WTC11 (cell line): ENCODE measurements at regions not wholly inside any gene's neighbourhood (a gene's known extent, or its start where the extent isn't known, plus 50 kb on each side); places are given as distances from the start of the nearest gene placed in this dataset.

Source experiments
- ATAC-seq: fragments of 200-7000 bp; cut with Tn5 transposase; 2 replicates; pipeline ENCODE4 v1.10.0; 2021; ENCODE audit warnings: mild to moderate bottlenecking, moderate library complexity
- CTCF ChIA-PET: fragments of 300-600 bp; sonication (Branson Sonifier 250); formaldehyde crosslinking; loops from one replicate; lab custom pipeline; 2021; ENCODE audit warnings: antibody characterized with exemption; lab: Charles Lee
- POLR2A ChIA-PET: fragments of 350-600 bp; sonication (Branson Sonifier 250); formaldehyde crosslinking; loops from one replicate; lab custom pipeline; 2021; ENCODE audit warnings: antibody characterized with exemption; lab: Charles Lee
- DNase-seq: peaks from one replicate; pipeline ENCODE4 v3.0.0; 2021; ENCODE audit warnings: low spot score
- H3K27ac Mint-ChIP-seq: 2 replicates; pipeline ENCODE4 v1.8.0; 2021; ENCODE audit warnings: mixed read lengths
- H3K27me3 Mint-ChIP-seq: 2 replicates; pipeline ENCODE4 v1.8.0; 2021; ENCODE audit warnings: low read depth, mild to moderate bottlenecking, moderate library complexity, mixed read lengths
- H3K36me3 Mint-ChIP-seq: 2 replicates; pipeline ENCODE4 v1.8.0; 2021; ENCODE audit warnings: mixed read lengths
- H3K4me1 Mint-ChIP-seq: 2 replicates; pipeline ENCODE4 v1.8.0; 2022; ENCODE audit warnings: mixed read lengths
- H3K4me3 Mint-ChIP-seq: 2 replicates; pipeline ENCODE4 v1.8.0; 2021; ENCODE audit warnings: mild to moderate bottlenecking, moderate library complexity, mixed read lengths
- H3K9me3 Mint-ChIP-seq: 2 replicates; pipeline ENCODE4 v1.8.0; 2021; ENCODE audit warnings: mixed read lengths
- CREM ChIP-seq: sonication (generic); formaldehyde crosslinking; IDR thresholded peaks from 2 replicates; pipeline ENCODE4 v1.8.1; 2022; ENCODE audit warnings: mild to moderate bottlenecking, missing genetic modification reagents, moderate library complexity
- EMX1 ChIP-seq: fragments of 250-450 bp; sonication (Bioruptor Pico); IDR thresholded peaks from 2 replicates; pipeline ENCODE4 v1.8.0; 2021; ENCODE audit warnings: mild to moderate bottlenecking
- ERG ChIP-seq: fragments of 250-450 bp; sonication (Bioruptor Pico); IDR thresholded peaks from 2 replicates; pipeline ENCODE4 v1.8.0; 2021; ENCODE audit warnings: mild to moderate bottlenecking
- FOXP1 ChIP-seq: sonication (generic); formaldehyde crosslinking; IDR thresholded peaks from 2 replicates; pipeline ENCODE4 v1.8.0; 2022; ENCODE audit warnings: missing genetic modification reagents, mild to moderate bottlenecking, moderate library complexity, borderline replicate concordance
- HMGXB4 ChIP-seq: sonication (generic); formaldehyde crosslinking; IDR thresholded peaks from 2 replicates; pipeline ENCODE4 v1.8.1; 2023; ENCODE audit warnings: mild to moderate bottlenecking, moderate library complexity, missing genetic modification reagents
- IRF1 ChIP-seq: sonication (generic); formaldehyde crosslinking; IDR thresholded peaks from 2 replicates; pipeline ENCODE4 v1.8.0; 2023; ENCODE audit warnings: missing genetic modification reagents
- JAZF1 ChIP-seq: fragments of 250-450 bp; sonication (Bioruptor Pico); IDR thresholded peaks from 2 replicates; pipeline ENCODE4 v1.9.0; 2021; ENCODE audit warnings: moderate library complexity, mild to moderate bottlenecking, inconsistent platforms
- MLX ChIP-seq: sonication (generic); formaldehyde crosslinking; IDR thresholded peaks from 2 replicates; pipeline ENCODE4 v1.8.1; 2023; ENCODE audit warnings: mild to moderate bottlenecking, missing genetic modification reagents, moderate library complexity
- MYBL2 ChIP-seq: sonication (generic); formaldehyde crosslinking; IDR thresholded peaks from 2 replicates; pipeline ENCODE4 v1.8.1; 2023; ENCODE audit warnings: mild to moderate bottlenecking, moderate library complexity, missing genetic modification reagents
- NFYB ChIP-seq: sonication (generic); formaldehyde crosslinking; conservative IDR thresholded peaks from 2 replicates; pipeline ENCODE4 v1.8.0; 2022; ENCODE audit warnings: low read depth, missing genetic modification reagents
- NR1H2 ChIP-seq: sonication (generic); formaldehyde crosslinking; IDR thresholded peaks from 2 replicates; pipeline ENCODE4 v1.9.0; 2021; ENCODE audit warnings: mild to moderate bottlenecking, moderate library complexity, missing genetic modification reagents
- TEAD1 ChIP-seq: sonication (generic); formaldehyde crosslinking; IDR thresholded peaks from 2 replicates; pipeline ENCODE4 v1.8.0; 2022; ENCODE audit warnings: mild to moderate bottlenecking, missing genetic modification reagents
- ZNF121 ChIP-seq: sonication (generic); formaldehyde crosslinking; IDR thresholded peaks from 2 replicates; pipeline ENCODE4 v1.8.0; 2023; ENCODE audit warnings: missing genetic modification reagents
- ZNF138 ChIP-seq: sonication (generic); formaldehyde crosslinking; conservative IDR thresholded peaks from 2 replicates; pipeline ENCODE4 v1.8.1; 2022; ENCODE audit warnings: mild to moderate bottlenecking, moderate library complexity, missing genetic modification reagents
- ZNF317 ChIP-seq: sonication (generic); formaldehyde crosslinking; IDR thresholded peaks from 2 replicates; pipeline ENCODE4 v1.8.1; 2023; ENCODE audit warnings: low read depth, mild to moderate bottlenecking, moderate library complexity, missing genetic modification reagents, borderline replicate concordance
- ZNF396 ChIP-seq: fragments of 250-450 bp; sonication (Bioruptor Pico); IDR thresholded peaks from 2 replicates; pipeline ENCODE4 v1.8.0; 2021; ENCODE audit warnings: mild to moderate bottlenecking, moderate library complexity, borderline replicate concordance
- ZNF512 ChIP-seq: sonication (generic); formaldehyde crosslinking; IDR thresholded peaks from 2 replicates; pipeline ENCODE4 v1.8.1; 2022; ENCODE audit warnings: missing genetic modification reagents, borderline replicate concordance

GRCh38 chr2:58476556-58476955, 235.4 kb upstream of the FANCL start:
- H3K27ac Mint-ChIP-seq, result no peak overlapping the region
- H3K4me3 Mint-ChIP-seq, result no peak overlapping the region
- TF ChIP-seq CREM (CRISPR knock-in tag) (no peak), ZNF138 (CRISPR knock-in tag) (no peak), ZNF121 (CRISPR knock-in tag) (no peak), FOXP1 (no peak), NFYB (CRISPR knock-in tag) (no peak), EMX1 (no peak), IRF1 (CRISPR knock-in tag) (no peak), ERG (CRISPR knock-in tag) (no peak), HMGXB4 (CRISPR knock-in tag) (no peak), MLX (no peak), ZNF512 (CRISPR knock-in tag) (no peak), MYBL2 (CRISPR knock-in tag) (no peak), NR1H2 (CRISPR knock-in tag) (no peak), JAZF1 (CRISPR knock-in tag) (no peak)
- CTCF ChIA-PET, result interaction anchor here (1.3 to 1.7 kb wide), 2 partner anchors 28 to 77 kb away, joined by 3 to 5 read pairs; no protein-coding TSS in a partner anchor
- peaks cover 32% of the 10 kb centered on the region for H3K27me3 Mint-ChIP-seq
- peaks cover 16% of the 10 kb centered on the region for H3K4me1 Mint-ChIP-seq
- POLR2A ChIA-PET, result no interaction called here
- no peak for DNase-seq
- ATAC-seq, result no peak
- no peaks in the 10 kb centered on the region for H3K36me3 Mint-ChIP-seq
- no peaks in the 10 kb centered on the region; the same call in 1 of the 2 replicates for H3K9me3 Mint-ChIP-seq

GRCh38 chr2:58475756-58476155, 234.6 kb upstream of the FANCL start:
- Mint-ChIP-seq H3K36me3 (no peaks in the 10 kb centered on the region), H3K4me3 (no peak overlapping the region), H3K27me3 (peaks cover 24% of the 10 kb centered on the region), H3K4me1 (peaks cover 13% of the 10 kb centered on the region), H3K27ac (no peak overlapping the region), H3K9me3 (no peaks in the 10 kb centered on the region)
- TF ChIP-seq ZNF317 (CRISPR knock-in tag) (no peak), TEAD1 (CRISPR knock-in tag) (no peak), ZNF396 (CRISPR knock-in tag) (no peak), ZNF512 (CRISPR knock-in tag) (no peak)
- ATAC-seq (no peak), DNase-seq (no peak)
- ChIA-PET CTCF (interaction anchor here (1.3 to 1.7 kb wide), 2 partner anchors 28 to 78 kb away, joined by 3 to 5 read pairs; no protein-coding TSS in a partner anchor), POLR2A (no interaction called here)
